ENCODE measurements at regions not wholly inside any gene's neighbourhood (a gene's known extent, or its start where the extent isn't known, plus 50 kb on each side); places are given as distances from the start of the nearest gene placed in this dataset.

- TF ChIP-seq, protein P1, sequence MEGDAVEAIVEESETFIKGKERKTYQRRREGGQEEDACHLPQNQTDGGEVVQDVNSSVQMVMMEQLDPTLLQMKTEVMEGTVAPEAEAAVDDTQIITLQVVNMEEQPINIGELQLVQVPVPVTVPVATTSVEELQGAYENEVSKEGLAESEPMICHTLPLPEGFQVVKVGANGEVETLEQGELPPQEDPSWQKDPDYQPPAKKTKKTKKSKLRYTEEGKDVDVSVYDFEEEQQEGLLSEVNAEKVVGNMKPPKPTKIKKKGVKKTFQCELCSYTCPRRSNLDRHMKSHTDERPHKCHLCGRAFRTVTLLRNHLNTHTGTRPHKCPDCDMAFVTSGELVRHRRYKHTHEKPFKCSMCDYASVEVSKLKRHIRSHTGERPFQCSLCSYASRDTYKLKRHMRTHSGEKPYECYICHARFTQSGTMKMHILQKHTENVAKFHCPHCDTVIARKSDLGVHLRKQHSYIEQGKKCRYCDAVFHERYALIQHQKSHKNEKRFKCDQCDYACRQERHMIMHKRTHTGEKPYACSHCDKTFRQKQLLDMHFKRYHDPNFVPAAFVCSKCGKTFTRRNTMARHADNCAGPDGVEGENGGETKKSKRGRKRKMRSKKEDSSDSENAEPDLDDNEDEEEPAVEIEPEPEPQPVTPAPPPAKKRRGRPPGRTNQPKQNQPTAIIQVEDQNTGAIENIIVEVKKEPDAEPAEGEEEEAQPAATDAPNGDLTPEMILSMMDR (conservative IDR thresholded peaks at IDR 0.05; ENCODE audit: low read depth in 2 of 2): no peak
- TF ChIP-seq EZH2phosphoT487 (IDR thresholded peaks at IDR 0.05; ENCODE audit: unreplicated experiment): no peak
- no peak for TF ChIP-seq EZH2 (IDR thresholded peaks at IDR 0.05; ENCODE audit: low read depth, unreplicated experiment)
- TF ChIP-seq, protein P2, sequence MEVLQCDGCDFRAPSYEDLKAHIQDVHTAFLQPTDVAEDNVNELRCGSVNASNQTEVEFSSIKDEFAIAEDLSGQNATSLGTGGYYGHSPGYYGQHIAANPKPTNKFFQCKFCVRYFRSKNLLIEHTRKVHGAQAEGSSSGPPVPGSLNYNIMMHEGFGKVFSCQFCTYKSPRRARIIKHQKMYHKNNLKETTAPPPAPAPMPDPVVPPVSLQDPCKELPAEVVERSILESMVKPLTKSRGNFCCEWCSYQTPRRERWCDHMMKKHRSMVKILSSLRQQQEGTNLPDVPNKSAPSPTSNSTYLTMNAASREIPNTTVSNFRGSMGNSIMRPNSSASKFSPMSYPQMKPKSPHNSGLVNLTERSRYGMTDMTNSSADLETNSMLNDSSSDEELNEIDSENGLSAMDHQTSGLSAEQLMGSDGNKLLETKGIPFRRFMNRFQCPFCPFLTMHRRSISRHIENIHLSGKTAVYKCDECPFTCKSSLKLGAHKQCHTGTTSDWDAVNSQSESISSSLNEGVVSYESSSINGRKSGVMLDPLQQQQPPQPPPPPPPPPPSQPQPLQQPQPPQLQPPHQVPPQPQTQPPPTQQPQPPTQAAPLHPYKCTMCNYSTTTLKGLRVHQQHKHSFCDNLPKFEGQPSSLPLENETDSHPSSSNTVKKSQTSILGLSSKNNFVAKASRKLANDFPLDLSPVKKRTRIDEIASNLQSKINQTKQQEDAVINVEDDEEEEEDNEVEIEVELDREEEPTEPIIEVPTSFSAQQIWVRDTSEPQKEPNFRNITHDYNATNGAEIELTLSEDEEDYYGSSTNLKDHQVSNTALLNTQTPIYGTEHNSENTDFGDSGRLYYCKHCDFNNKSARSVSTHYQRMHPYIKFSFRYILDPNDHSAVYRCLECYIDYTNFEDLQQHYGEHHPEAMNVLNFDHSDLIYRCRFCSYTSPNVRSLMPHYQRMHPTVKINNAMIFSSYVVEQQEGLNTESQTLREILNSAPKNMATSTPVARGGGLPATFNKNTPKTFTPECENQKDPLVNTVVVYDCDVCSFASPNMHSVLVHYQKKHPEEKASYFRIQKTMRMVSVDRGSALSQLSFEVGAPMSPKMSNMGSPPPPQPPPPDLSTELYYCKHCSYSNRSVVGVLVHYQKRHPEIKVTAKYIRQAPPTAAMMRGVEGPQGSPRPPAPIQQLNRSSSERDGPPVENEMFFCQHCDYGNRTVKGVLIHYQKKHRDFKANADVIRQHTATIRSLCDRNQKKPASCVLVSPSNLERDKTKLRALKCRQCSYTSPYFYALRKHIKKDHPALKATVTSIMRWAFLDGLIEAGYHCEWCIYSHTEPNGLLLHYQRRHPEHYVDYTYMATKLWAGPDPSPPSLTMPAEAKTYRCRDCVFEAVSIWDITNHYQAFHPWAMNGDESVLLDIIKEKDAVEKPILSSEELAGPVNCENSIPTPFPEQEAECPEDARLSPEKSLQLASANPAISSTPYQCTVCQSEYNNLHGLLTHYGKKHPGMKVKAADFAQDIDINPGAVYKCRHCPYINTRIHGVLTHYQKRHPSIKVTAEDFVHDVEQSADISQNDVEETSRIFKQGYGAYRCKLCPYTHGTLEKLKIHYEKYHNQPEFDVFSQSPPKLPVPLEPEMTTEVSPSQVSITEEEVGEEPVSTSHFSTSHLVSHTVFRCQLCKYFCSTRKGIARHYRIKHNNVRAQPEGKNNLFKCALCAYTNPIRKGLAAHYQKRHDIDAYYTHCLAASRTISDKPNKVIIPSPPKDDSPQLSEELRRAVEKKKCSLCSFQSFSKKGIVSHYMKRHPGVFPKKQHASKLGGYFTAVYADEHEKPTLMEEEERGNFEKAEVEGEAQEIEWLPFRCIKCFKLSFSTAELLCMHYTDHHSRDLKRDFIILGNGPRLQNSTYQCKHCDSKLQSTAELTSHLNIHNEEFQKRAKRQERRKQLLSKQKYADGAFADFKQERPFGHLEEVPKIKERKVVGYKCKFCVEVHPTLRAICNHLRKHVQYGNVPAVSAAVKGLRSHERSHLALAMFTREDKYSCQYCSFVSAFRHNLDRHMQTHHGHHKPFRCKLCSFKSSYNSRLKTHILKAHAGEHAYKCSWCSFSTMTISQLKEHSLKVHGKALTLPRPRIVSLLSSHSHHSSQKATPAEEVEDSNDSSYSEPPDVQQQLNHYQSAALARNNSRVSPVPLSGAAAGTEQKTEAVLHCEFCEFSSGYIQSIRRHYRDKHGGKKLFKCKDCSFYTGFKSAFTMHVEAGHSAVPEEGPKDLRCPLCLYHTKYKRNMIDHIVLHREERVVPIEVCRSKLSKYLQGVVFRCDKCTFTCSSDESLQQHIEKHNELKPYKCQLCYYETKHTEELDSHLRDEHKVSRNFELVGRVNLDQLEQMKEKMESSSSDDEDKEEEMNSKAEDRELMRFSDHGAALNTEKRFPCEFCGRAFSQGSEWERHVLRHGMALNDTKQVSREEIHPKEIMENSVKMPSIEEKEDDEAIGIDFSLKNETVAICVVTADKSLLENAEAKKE (CRISPR knock-in tag; IDR thresholded peaks at IDR 0.05): no peak
Observed at GRCh38 chr10:62666275-62666674, 138.2 kb upstream of the ADO start.
